ENCODE measurements at regions not wholly inside any gene's neighbourhood (a gene's known extent, or its start where the extent isn't known, plus 50 kb on each side); places are given as distances from the start of the nearest gene placed in this dataset.

GRCh38 chr4:14259936-14260335, 632.4 kb upstream of the BOD1L1 start:
- TF ChIP-seq POLR2A (IDR thresholded peaks at IDR 0.05), result no peak
- TF ChIP-seq CTCF (IDR thresholded peaks at IDR 0.05), result no peak

Measured in tibial nerve (tissue), 3 donors.